ENCODE measurements at regions not wholly inside any gene's neighbourhood (a gene's known extent, or its start where the extent isn't known, plus 50 kb on each side); places are given as distances from the start of the nearest gene placed in this dataset.

DNA sequence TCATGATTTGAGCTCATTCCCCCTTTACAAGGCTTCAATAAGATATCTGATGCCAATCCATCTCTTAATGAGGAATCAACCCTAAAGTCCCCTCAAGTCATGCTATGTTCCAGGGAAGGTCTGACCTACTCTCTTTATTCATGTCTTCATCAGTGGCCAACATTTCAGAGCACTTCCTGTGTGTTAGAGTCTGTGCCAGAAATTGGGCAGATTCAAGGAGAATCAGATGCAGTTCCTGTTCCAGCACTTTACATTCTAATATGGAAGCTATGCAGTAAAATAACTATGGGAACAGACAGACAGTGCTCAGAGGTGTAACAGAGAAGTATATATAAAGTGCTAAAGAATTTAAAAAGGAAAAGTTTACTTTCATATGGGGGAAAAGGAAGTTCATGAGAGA lies 193.4 kb upstream of the NR4A3 start:
- Mint-ChIP-seq H3K27ac (no peak overlapping the region), H3K4me1 (ENCODE audit: low read depth) (no peaks in the 10 kb centered on the region), H3K9me3 (no peaks in the 10 kb centered on the region), H3K27me3 (ENCODE audit: insufficient read depth) (no peaks in the 10 kb centered on the region; the same call in 1 of the 2 replicates), H3K36me3 (ENCODE audit: low read depth) (no peaks in the 10 kb centered on the region), H3K4me3 (no peak overlapping the region)
- no peak for TF ChIP-seq CTCF (IDR thresholded peaks at IDR 0.05)
- DNase-seq, result no peak

- H3K27me3 Mint-ChIP-seq (ENCODE audit: insufficient read depth), result no peaks in the 10 kb centered on the region; the same call in 1 of the 2 replicates
- no peak for DNase-seq
- H3K27ac Mint-ChIP-seq, result no peak overlapping the region
- H3K4me1 Mint-ChIP-seq (ENCODE audit: low read depth), result no peaks in the 10 kb centered on the region
- no peaks in the 10 kb centered on the region for H3K36me3 Mint-ChIP-seq (ENCODE audit: low read depth)
- H3K4me3 Mint-ChIP-seq, result no peak overlapping the region
- no peaks in the 10 kb centered on the region for H3K9me3 Mint-ChIP-seq
- no peak for TF ChIP-seq CTCF (IDR thresholded peaks at IDR 0.05)
These were observed 192.7 kb upstream of the NR4A3 start for GRCh38 chr9:99628849-99629620.

GRCh38 chr9:99632349-99633038 lies 189.2 kb upstream of the NR4A3 start:
- Mint-ChIP-seq H3K36me3 (ENCODE audit: low read depth) (no peaks in the 10 kb centered on the region), H3K4me3 (no peak overlapping the region), H3K27me3 (ENCODE audit: insufficient read depth) (peaks cover 5% of the 10 kb centered on the region), H3K27ac (no peak overlapping the region), H3K4me1 (ENCODE audit: low read depth) (no peaks in the 10 kb centered on the region), H3K9me3 (no peaks in the 10 kb centered on the region)
- no peak for DNase-seq
- TF ChIP-seq CTCF (IDR thresholded peaks at IDR 0.05), result no peak

GRCh38 chr9:99633265-99633664 lies 188.4 kb upstream of the NR4A3 start:
- no peak for TF ChIP-seq CTCF (IDR thresholded peaks at IDR 0.05)
- Mint-ChIP-seq H3K36me3 (ENCODE audit: low read depth) (no peaks in the 10 kb centered on the region), H3K9me3 (no peaks in the 10 kb centered on the region), H3K27ac (no peak overlapping the region), H3K27me3 (ENCODE audit: insufficient read depth) (peaks cover 5% of the 10 kb centered on the region), H3K4me3 (no peak overlapping the region), H3K4me1 (ENCODE audit: low read depth) (no peaks in the 10 kb centered on the region)
- DNase-seq, result no peak

DNA sequence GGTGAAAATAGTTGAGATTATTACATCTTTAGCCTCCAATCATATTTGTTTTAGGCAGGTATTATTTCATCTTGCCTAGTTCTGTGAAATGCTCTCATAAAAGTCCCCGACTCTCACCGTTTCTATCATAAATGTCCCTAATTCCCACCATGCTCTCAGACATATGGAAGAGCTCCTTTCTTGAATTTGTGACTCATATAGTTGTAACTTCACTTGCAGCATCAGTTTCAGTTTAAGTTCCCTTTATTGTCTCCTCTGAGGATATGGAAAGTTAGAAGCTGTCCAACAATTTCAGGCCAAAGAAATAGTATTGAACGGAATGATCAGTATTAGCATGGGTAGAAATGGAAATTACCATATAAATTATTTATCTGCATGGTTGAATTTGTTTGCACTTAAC lies 187.5 kb upstream of the NR4A3 start:
- Mint-ChIP-seq H3K9me3 (no peaks in the 10 kb centered on the region), H3K27me3 (ENCODE audit: insufficient read depth) (peaks cover 5% of the 10 kb centered on the region), H3K4me3 (no peak overlapping the region), H3K27ac (no peak overlapping the region), H3K36me3 (ENCODE audit: low read depth) (no peaks in the 10 kb centered on the region), H3K4me1 (ENCODE audit: low read depth) (no peaks in the 10 kb centered on the region)
- no peak for DNase-seq
- TF ChIP-seq CTCF (IDR thresholded peaks at IDR 0.05), result no peak
